HG02763 (cell line): ENCODE measurements at regions not wholly inside any gene's neighbourhood (a gene's known extent, or its start where the extent isn't known, plus 50 kb on each side); places are given as distances from the start of the nearest gene placed in this dataset.
"Not testable (repeated sequence)": the region's sequence is repeated elsewhere in the genome, so short reads cannot be mapped to it uniquely, and the experiment has no call there.

ENCODE experiments used
- ATAC-seq: cut with Tn5 transposase; IDR thresholded peaks from one replicate; pipeline ENCODE4 v1.9.1; 2021; ENCODE audit warnings: mild to moderate bottlenecking, moderate library complexity; ENCODE audit not compliant: unreplicated experiment

DNA sequence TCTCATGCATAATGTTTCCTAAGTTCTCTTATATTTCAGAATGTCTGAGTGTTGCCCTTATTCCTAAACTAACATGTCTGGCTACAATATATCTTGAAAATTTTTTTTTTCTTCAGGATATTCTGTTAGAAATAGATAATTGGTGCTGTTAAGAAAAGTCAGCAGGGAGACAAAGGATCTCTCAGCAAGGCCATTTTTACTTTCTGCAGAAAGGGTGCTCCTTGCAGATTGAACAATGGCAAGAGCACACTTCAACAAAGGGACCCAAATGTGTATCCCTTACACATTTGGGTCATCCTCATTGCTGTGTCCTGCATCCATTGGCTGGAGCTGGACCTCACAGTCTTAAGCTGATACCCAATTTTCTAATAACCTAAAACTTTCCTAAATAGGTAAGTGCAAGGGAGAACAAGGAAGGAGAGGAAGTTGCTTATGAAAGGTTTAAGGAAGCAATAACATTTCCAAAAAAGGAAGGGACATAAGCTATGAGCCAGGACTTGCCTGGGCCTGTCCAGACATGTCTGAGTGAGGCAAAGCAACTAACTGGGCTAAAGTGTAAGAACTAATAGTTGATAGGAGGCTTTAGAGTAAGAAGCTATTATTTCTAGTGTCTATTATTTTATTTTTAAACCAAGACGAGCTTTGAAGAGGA lies 429.6 kb downstream of the BCKDHB start:
- ATAC-seq, result no peak

DNA sequence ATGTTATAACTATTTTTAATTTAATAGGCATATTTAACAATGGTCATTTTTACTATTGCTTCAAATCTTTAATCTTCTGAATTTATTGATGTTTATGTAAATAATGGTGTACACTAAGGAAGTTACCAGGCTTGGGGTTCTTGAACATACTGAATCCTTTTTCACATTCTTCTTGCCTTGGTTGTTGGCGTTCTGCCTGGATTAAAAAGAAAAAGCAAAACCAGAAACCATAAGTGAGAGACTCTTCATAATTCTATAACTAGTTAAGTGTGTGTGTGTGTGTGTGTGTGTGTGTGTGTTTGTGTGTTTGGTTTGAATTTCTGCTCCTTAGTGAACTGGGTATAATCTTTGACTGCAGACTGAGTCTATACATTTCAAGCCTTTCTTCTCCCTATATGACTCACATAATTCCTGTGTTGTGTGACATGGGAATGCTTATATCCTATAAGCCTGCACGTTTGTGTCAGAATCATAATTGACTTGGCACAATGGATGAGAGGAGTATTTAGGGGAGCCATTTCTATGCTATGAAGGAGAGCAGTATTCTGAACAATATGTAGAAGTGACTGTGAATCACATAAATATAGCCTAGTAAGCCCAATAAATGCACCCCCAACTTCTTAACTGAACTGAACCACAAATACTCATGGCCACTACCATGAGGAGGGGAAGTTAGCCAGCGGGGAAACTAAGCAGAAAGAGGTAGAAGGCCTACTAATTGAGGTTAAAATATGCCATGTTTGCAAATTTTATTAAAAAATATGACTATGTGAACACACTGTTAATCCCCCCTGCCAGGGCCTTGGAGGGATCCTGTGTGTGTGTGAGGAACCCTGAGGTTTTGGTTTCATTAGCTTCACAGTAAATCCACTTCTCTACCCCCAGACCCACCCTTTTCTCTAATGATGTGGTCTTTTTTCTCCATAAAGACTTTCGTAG lies 425.5 kb downstream of the BCKDHB start:
- ATAC-seq, result no peak

DNA sequence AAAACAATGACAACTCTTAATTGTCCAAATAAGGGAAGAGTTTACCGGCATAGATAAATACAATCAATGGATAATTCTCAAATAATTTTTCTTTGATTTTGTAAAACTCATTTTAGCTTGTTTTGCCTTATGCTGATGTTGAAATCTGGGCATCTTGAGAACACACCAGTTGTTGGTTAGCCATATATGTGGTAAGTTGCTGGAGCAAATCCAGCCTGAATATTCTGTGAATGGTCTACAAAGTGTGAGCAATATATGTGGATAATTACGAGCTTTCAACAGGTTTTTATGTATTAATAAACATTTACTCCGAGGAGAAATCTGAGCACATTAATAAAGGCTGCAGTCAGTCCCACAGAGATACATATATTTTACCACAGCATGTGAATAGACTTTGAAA lies 423.6 kb downstream of the BCKDHB start:
- ATAC-seq, result no peak

DNA sequence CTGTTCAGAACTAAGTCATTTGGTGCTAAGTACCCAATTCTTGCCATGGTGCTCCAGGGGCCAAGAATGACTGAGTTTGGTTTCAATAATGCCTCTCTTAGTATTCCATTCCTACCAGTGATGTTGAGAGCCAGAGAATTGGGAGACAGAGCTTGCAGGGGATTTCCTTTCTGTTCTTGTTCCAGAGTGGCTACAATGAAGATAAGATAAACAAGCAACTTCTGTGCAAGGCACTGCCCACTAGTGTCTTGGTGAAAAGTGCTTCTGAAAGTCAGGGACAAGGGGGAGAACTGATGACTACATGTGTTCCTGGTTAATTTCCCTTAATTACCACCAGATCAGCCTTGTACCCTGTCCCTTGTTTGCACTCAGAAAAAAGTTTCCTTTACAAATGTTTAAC lies 421.6 kb downstream of the BCKDHB start:
- ATAC-seq, result no peak

DNA sequence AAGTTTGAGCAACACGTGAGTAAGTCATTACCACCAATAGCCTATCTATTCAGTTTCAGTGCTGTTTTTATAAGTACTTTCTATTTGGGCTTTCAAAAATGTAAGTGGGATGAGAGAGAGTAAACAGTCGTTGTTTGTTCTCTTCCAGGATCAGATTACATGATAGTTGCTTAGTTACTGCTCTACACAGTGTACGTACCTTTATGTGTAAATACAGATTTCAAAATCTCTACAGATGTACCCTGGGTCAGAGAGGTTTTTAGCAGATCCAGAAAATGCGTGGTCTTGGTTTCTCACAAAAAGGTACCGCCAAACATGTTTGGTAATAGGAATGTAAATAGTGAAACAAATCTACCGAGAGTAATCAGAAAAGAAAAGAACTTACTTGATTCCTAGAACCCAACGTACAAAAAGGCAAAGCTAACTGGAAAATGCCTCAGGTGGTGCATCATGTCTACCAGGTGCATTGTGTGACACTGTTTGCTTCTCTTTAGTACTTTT lies 421.1 kb downstream of the BCKDHB start:
- ATAC-seq, result no peak

DNA sequence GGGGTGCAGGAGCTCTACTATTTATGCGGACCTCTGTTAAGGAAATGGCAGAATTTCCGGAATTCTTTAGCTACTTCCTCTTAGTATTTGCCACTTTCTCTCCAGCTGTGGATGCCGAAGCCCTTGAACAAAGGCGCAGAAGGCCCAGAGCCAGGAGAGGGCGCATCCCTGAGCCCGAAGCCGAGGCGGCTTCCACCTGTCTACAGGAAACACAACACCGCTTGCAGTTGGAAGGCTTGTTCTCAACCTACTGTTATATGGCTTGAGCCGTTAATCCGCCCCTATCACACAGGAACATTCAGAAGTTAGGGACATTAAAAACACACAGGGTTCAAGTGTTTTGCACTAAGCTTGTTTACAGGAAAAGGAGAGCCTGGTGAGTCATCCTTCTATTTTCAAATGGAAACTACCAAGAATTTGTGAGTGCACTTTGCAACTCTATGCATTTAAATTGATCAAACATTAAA lies 417.1 kb downstream of the BCKDHB start:
- ATAC-seq, result no peak

DNA sequence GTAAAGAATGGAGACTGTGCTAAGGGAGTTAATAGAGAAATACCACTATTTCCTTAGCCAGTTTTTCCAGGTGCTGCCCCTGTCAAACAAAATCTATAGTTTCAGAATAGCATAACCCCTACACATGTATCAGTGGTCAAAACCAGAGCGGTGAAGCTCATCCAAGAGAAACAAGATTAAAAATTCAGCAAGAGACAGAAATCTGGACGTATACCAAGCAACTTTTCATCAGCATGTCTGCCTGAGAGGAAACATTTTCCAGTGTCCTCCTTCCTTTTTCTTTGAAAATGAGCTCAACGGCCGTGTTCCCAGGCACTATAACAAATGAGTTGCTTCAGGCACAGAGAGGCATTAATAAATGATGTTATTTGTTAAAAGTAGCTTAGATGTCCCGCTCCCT lies 416.5 kb downstream of the BCKDHB start:
- ATAC-seq, result no peak

DNA sequence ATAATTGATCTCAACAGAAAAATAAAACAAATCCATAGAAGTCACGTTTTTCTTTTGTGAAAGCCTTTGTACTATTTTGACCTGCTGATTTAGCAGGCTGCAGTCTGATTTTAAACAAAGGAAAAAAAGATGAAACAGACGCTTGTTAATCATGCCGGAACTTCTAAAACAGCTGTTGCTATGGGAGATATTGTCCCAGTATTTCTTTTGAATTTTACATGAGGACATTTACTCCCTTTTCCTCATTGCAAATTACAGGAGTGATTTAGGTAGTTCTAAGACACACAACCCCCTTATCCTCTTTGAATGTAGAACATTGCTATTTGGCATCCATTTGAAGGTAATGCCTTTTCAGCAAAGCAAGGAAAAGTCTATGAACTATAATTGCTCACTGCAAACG lies 416.1 kb downstream of the BCKDHB start:
- no peak for ATAC-seq

DNA sequence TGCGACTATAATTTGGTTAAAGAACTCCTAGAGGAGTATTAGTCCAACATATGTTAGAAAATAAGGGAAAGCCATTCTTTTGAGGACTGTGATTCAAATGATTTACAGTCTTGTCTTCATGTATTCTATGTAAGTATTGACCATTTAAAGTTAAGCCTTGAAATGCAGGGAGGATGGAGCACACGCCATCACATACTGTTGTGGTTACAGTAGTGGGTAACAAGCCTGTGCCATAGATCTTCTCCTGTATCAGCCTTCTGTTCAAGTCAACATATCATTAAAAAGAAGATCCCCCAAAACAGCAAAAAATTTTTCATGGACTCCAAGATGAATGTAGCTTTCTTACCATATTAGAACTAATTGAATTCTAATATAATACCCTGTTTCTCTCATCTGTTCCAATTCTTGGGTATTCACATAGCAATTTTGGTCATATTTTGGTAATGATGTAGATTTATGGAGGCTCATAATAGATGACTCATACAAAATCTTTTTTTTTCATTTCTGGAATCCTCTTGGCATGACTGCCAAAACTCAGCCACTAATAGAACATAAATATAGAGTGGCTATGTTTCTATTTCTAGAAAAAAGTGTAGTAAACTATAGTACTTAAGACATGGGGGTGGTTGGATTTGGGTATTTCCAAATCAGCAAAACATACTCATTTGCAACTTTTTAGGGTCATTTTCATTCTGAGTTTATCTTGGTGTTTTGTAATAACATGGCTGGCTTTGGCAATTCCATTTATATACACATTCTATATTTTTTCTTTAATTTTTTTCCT lies 413.5 kb downstream of the BCKDHB start:
- no peak for ATAC-seq

DNA sequence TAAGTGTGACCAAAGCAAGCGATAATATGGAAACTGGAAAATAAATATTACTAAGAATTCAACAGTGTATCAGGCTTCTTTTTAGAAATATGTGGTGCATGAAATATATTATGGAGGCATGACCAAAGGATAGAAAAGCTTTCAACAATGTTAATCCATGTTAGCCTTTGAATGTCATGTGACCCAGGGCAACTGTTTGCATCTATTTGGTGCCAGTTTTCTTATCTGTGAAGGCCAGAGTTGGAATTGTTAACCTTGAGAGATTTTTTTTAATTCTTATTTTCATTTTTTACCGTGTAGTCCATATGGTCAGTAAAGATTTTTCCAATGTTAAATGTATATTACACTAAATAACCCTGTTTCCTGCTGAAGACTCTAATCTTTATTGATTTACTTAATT lies 411.1 kb downstream of the BCKDHB start:
- no peak for ATAC-seq

DNA sequence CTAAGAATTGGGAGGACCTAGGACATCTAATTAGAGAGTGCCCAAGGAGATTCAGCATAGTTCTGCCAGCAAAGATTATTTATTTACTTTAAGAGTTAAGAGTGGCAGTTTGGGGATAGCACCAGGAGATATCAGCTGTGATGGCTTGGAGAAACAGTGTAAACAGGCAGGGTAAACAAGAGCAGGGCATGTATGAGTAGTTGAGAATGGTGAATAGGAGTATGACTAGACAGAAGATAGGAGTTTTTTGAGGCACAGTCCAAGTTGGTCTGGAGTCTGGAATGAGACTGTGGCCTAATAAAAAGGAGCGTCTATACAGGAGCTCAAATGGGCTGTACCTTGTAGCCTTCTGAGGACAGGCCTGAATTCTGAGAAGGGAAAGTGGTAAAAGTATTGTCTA lies 404.1 kb downstream of the BCKDHB start:
- not testable (repeated sequence) for ATAC-seq

DNA sequence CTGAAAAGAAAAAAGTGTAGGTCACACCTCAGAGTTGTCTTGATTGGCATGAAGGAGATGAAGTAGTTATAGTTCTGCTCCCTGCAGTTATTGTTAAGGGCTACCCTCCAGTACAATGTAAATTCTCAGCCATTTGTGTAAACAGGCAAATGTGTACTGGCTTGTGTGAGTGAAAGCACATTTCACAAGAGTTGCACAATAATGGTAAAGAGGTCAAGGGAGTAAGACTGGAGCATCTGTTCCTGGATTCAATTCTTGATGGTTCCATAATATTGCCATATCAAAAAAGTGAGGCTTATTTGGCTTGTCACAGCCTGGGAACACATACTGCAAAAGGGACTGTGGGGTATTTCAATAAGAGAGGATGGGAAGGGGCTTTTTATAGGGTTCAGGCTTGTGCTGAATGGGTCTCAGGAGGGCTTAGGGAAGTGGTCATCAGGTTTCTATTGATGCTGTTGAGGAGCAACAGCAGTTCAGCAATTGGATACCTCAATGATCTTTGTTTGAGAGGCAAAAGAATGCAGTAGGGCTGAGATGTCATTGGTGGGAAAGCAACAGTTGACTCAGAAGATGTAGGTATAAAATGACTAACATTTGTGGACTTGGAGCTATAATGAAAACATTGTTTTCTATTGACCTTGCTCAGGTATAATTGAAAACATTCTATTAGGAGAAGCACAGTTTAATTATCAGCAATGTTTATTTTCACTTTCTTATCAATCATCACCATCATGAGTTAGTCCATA lies 402.6 kb downstream of the BCKDHB start:
- ATAC-seq, result no peak

DNA sequence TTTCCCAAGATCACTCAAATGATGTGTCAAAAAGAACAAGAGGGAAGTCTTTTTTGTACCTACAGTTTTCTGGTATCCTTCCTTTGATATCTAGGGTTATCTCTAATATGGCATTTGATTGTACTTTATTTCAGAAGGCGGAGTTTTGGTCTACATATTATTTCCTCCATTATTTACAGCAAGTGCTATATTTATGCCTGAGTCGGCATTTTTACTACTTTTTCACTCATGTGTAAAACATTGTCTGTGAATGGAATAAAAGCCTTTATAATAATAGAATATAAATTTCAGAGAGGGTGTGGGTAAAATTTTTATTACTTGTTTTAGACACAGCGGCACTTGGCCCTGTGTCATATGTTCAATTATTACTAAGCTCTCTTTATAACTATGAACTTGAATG lies 398.4 kb downstream of the BCKDHB start:
- ATAC-seq, result no peak

DNA sequence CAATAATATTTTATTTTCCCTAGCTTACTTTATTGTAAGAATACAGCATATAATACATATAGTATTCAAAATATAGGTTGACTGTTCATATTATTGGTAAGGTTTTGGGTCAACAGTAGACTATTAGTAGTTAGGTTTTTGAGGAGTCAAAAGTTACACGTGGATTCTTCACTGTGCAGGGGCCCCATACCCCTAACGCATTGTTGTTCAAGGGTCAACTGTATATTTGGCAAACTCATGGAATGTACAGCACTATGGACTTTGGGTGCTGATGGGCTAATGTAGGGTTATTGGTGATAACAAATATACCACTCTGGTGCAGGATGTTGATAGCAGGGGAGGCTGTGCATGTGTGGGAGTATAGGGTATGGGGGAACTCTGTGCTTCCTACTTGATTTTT lies 397.2 kb downstream of the BCKDHB start:
- no peak for ATAC-seq

DNA sequence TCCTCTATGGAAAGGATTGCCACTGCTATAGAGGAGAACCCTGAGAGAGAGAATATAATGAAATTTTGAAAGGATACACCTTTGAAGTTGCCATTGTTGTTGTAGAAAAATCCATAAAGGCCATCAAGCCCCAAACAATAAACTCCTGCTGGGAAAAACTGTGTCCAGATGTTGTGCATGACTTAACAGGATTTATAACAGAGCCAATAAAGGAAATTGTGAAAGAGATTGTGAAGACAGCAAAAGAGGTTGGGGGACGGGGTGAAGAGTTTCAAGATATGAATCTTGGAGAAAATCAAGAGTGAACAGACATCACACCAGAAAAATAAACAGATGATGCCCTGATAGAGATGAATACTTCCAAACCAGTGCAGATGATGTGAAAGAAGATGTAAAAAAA lies 396.4 kb downstream of the BCKDHB start:
- no peak for ATAC-seq

DNA sequence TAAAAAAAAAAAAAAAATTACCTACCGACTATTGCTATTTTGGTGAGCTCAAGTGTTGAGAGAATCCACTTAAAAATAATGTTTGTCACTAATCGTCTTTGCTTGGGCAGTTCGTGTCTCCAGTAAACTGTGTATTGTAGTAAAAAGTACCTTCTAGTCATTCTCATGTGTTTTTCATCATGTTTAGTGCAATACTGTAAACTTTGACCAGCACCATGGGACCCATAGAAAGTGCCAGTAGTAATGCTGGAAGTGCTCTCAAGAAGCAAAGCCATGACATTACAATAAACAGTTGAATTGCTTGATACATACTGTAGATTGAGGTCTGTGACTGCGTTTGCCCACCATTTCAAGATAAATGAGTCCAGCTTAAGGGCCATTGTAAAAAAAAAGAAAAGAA lies 395.2 kb downstream of the BCKDHB start:
- no peak for ATAC-seq

DNA sequence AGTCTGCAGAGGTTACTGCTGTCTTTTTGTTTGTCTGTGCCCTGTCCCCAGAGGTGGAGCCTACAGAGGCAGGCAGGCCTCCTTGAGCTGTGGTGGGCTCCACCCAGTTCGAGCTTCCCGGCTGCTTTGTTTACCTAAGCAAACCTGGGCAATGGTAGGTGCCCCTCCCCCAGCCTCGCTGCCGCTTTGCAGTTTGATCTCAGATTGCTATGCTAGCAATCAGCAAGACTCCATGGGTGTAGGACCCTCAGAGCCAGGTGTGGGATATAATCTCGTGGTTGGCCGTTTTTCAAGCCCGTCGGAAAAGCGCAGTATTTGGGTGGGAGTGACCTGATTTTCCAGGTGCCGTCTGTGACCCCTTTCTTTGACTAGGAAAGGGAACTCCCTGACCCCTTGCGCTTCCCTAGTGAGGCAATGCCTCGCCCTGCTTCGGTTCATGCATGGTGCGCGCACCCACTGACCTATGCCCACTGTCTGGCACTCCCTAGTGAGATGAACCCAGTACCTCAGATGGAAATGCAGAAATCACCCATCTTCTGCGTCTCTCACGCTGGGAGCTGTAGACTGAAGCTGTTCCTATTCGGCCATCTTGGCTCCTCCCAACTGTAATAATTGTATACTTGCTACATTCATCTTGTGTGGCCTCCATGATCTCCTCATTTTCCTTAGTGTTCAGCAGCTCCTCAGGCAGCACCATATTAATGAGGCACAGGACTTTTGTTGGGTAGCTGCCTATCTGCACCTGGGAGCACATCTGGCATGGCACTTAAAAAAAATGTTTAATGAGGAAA lies 391.4 kb downstream of the BCKDHB start:
- not testable (repeated sequence) for ATAC-seq

DNA sequence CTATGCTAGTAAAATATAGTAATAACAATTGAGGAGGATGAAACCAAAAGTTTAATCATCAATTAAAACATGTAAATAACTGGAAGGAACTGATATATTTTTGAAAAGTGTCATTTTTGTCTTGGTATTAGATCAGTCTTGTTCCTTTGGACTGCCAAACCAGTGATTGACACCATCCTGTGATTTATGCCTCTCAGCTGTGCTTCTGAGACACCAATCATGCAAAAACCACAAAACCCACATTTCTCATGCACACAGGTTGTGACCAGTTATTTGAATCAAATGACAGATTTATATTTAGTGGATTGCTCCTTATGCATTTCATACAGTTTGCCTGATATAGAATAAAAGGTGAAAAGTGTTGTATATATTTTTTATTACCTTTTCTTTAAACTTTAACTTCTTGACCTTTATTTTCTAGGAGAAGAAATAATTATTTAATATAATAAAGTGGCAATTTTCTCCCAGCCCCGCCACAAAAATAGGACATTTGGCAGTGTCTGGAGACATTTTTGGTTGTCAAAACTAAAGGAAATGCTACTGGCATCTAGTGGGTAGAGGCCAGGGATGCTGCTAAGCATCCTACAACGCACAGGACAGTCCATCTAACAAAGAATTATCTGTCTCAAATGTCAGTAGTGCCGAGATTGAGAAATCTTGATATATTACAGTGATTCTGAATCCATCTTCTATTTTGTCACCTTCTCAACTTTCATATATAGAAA lies 383.6 kb downstream of the BCKDHB start:
- ATAC-seq, result no peak

DNA sequence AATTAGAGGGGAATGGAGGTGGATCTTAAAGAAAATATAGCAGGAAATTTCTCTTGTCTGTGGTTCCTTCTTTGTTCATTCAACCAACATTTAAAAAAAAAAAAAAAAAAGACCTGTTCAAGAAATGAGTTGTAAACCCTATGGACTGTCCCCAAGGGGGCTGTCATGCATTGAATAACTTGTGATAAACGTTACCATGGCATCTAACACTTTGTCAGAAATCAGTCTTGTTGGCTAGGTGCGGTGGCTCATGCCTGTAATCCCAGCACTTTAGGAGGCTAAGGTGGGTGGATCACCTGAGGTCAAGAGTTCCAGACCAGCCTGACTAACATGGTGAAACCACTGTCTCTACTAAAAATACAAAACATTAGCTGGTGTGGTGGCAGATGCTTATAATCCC lies 381.7 kb downstream of the BCKDHB start:
- ATAC-seq, result no peak
